Progenitor cell of endocrine pancreas (in vitro differentiated cells): ENCODE measurements at regions not wholly inside any gene's neighbourhood (a gene's known extent, or its start where the extent isn't known, plus 50 kb on each side); places are given as distances from the start of the nearest gene placed in this dataset.

Experiments
- DNase-seq: peaks from one replicate; pipeline ENCODE4 v3.0.0; 2021; ENCODE audit warnings: low spot score; ENCODE audit not compliant: unreplicated experiment
- H3K27ac Mint-ChIP-seq: 2 replicates; pipeline ENCODE4 v1.8.0; 2021; ENCODE audit warnings: mild to moderate bottlenecking, moderate library complexity, mixed read lengths
- H3K27me3 Mint-ChIP-seq: 2 replicates; pipeline ENCODE4 v1.8.0; 2021; ENCODE audit warnings: mixed read lengths
- H3K36me3 Mint-ChIP-seq: 2 replicates; pipeline ENCODE4 v1.8.0; 2022; ENCODE audit warnings: mixed read lengths; ENCODE audit not compliant: insufficient read depth
- H3K4me1 Mint-ChIP-seq: 2 replicates; pipeline ENCODE4 v1.8.0; 2021; ENCODE audit warnings: low read depth, mixed read lengths
- H3K4me3 Mint-ChIP-seq: 2 replicates; pipeline ENCODE4 v1.8.0; 2021; ENCODE audit warnings: low read depth, mild to moderate bottlenecking, moderate library complexity, mixed read lengths
- H3K9me3 Mint-ChIP-seq: 2 replicates; pipeline ENCODE4 v1.8.0; 2021; ENCODE audit warnings: low read depth, mixed read lengths
- TF ChIP-seq, protein P1 (sequence below): fragments of 200-600 bp; sonication (generic); IDR thresholded peaks from one replicate; pipeline ENCODE4 v1.5.0; 2021; ENCODE audit warnings: antibody characterized with exemption, mild to moderate bottlenecking; ENCODE audit not compliant: unreplicated experiment

DNA sequence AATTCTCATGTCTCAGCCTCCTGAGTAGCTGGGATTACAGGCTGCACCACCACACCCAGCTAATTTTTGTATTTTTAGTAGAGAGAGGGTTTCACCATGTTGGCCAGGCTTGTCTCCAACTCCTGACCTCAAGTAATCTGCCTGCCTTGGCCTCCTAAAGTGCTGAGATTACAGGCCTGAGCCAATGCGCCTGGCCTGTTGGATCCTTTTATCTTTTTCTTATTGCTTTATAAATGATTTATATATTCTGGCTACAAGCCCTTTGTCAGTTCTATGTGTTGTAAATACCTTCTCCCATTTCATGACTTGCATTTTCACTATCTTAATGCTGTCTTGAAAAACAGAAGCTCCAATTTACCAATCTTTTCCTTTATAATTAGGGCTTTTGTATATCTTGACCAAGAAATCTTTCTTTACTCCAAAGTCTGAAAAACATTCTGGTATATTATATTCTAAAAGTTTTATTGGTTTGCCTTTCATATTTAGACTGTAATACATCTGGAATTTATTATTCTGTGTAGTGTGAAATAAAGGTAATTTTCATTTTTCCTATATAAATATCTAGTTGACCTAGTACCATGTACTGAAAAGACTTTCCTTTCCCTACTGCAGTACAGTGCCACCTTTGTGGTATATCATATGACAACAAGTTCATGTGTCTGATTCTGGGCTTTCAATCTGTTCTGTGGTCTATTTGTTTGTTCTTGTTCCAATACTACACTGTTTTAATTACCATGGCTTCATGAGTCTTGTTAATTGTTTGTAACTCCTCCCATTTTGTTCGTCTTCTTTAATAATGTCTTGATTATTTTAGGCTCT lies 52.9 kb upstream of the RNU6-1 start:
- Mint-ChIP-seq H3K9me3 (peaks cover 16% of the 10 kb centered on the region), H3K4me1 (peaks cover 2% of the 10 kb centered on the region), H3K27me3 (peaks cover 4% of the 10 kb centered on the region), H3K27ac (no peak overlapping the region), H3K36me3 (no peaks in the 10 kb centered on the region), H3K4me3 (no peak overlapping the region)
- no peak for DNase-seq
- TF ChIP-seq, protein P1, sequence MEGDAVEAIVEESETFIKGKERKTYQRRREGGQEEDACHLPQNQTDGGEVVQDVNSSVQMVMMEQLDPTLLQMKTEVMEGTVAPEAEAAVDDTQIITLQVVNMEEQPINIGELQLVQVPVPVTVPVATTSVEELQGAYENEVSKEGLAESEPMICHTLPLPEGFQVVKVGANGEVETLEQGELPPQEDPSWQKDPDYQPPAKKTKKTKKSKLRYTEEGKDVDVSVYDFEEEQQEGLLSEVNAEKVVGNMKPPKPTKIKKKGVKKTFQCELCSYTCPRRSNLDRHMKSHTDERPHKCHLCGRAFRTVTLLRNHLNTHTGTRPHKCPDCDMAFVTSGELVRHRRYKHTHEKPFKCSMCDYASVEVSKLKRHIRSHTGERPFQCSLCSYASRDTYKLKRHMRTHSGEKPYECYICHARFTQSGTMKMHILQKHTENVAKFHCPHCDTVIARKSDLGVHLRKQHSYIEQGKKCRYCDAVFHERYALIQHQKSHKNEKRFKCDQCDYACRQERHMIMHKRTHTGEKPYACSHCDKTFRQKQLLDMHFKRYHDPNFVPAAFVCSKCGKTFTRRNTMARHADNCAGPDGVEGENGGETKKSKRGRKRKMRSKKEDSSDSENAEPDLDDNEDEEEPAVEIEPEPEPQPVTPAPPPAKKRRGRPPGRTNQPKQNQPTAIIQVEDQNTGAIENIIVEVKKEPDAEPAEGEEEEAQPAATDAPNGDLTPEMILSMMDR: no peak

DNA sequence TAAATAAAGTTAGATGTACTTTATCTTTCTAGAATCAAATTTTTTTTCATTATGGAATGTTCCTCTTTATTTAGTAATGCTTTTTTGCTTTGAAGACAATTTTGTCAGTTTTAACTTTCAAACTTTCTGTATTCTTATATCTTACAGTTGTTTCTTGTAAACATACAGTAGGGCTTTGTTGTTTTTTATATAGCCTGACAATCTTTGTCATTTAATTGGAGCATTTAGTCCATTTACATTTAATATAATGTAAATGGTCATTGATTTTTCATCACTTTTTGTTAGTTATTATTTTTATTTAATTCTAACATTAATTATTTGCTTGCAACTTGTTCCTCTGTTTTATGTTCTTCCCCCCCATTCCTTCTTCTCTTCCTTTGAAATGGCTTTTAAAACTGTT lies 55.4 kb upstream of the RNU6-1 start:
- Mint-ChIP-seq H3K4me1 (peaks cover 4% of the 10 kb centered on the region), H3K4me3 (no peak overlapping the region), H3K9me3 (peaks cover 11% of the 10 kb centered on the region), H3K36me3 (no peaks in the 10 kb centered on the region), H3K27me3 (no peaks in the 10 kb centered on the region), H3K27ac (no peak overlapping the region)
- TF ChIP-seq, protein P1: no peak
- DNase-seq: no peak

DNA sequence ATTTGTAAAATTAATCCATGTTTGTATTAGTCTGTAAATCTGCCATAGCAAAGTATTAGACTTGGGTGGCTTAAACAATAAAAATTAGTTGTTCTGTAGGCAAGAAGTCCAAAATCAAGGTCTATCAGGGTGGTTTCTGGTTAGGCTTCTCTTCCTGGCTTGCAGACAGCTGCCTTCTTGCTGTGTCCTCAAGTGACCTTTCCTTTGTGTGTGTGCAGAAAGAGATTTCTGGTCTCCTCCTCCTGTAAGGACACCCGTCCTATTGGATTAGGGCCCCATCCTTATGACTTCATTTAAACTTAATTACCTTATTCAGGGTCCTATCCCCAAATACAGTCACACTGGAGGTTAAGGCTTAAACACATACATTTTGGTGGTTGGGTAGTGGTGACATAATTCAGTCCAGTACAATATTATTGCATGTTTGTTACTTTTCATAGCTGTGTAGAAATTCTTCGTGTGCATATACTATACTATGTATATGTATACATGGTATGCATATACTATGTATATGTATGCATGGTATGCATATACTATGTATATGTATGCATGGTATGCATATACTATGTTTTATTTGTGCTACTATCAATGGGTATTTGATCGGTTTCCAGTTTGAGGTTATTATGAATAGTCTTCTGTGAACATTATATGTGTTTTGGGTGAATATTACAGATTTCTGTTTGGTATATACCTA lies 57.9 kb upstream of the RNU6-1 start:
- DNase-seq: no peak
- Mint-ChIP-seq H3K9me3 (peaks cover 10% of the 10 kb centered on the region), H3K27ac (no peak overlapping the region), H3K36me3 (no peaks in the 10 kb centered on the region), H3K4me1 (peaks cover 2% of the 10 kb centered on the region), H3K27me3 (no peaks in the 10 kb centered on the region), H3K4me3 (no peak overlapping the region)
- TF ChIP-seq, protein P1: no peak

DNA sequence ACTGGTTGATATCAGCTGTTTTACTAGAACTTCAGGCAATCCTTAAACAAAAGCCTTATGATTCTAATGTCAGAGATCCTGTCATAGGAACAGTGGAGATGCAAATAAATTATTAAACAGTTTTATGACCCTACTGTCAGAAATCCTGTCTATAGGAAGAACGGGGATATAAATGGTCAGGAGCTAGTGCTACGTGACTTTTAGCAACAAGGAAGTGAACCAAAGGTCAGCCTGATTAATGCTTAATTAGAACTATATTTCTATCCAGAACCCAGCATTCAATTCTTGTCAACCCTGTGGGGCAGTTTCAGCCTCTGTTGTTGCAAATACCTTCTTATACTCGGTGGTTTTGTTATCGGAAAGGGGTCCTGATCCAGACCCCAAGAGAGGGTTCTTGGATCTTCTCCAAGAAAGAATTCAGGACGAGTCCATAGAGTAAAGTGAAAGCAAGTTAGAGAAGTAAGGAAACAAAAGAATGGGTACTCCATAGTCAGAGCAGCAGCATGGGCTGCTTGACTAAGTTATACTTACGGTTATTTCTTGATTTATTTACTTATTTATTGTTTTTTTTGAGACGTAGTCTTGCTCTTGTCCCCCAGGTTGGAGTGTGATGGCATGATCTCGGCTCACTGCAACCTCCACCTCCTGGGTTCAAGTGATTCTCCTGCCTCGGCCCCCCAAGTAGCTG lies 59.9 kb upstream of the RNU6-1 start:
- H3K27ac Mint-ChIP-seq: no peak overlapping the region
- H3K4me1 Mint-ChIP-seq: peaks cover 2% of the 10 kb centered on the region
- H3K4me3 Mint-ChIP-seq: no peak overlapping the region
- TF ChIP-seq, protein P1: no peak
- H3K27me3 Mint-ChIP-seq: no peaks in the 10 kb centered on the region
- DNase-seq: no peak
- peaks cover 1% of the 10 kb centered on the region for H3K36me3 Mint-ChIP-seq
- H3K9me3 Mint-ChIP-seq: peaks cover 15% of the 10 kb centered on the region

DNA sequence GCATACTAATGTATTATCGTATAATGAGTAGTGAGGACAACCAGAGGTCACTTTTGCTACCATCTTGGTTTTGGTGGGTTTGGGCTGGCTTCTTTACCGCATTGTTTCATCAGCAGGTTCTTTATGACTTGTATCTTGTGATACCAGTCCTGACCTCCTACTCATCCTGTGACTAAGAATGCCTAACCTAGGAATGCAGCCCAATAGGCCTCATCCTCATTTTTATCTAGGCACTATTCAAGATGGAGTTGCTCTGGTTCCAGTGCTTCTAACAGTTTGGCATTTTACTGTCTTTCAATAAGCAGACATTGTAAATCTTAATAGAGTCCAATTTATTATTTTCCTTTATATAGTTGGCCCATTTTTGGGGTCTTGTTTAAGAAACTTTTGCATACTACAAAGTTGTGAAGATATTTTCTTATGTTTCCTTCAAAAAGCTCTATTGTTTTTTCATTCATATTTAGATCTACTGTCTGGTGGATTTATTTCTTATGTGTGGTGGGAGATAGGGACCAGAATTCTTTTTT lies 60.8 kb upstream of the RNU6-1 start:
- peaks cover 2% of the 10 kb centered on the region for H3K4me1 Mint-ChIP-seq
- no peaks in the 10 kb centered on the region for H3K27me3 Mint-ChIP-seq
- DNase-seq: no peak
- no peak overlapping the region for H3K4me3 Mint-ChIP-seq
- TF ChIP-seq, protein P1: no peak
- no peak overlapping the region for H3K27ac Mint-ChIP-seq
- H3K36me3 Mint-ChIP-seq: peaks cover 1% of the 10 kb centered on the region
- H3K9me3 Mint-ChIP-seq: peaks cover 14% of the 10 kb centered on the region
